Stimulated activated CD8-positive, alpha-beta memory T cell treated with anti-CD3 and anti-CD28 coated beads, Interleukin-4, amount 100 ng/mL, for 4 hours (primary cell): ENCODE measurements at regions not wholly inside any gene's neighbourhood (a gene's known extent, or its start where the extent isn't known, plus 50 kb on each side); places are given as distances from the start of the nearest gene placed in this dataset.
"Not testable (repeated sequence)": the region's sequence is repeated elsewhere in the genome, so short reads cannot be mapped to it uniquely, and the experiment has no call there.

Experiments used
- DNase-seq, 2 donors: peaks; one replicate each; pipeline ENCODE4 v3.0.0-alpha.2; 2020; ENCODE audit warnings: low read depth in 2 of 2, low spot score in 1 of 2

- no peak for DNase-seq
Measured at GRCh38 chr2:14751581-14751980, 119.1 kb downstream of the LRATD1 start.

GRCh38 chr2:14752295-14752694 is 119.8 kb downstream of the LRATD1 start:
- DNase-seq: no peak

- DNase-seq: no peak
Measured at GRCh38 chr2:14756122-14756541, 123.6 kb downstream of the LRATD1 start.

- no peak for DNase-seq
Measured at GRCh38 chr2:14756981-14757657, 124.6 kb downstream of the LRATD1 start.

GRCh38 chr2:14759082-14759481 is 126.6 kb downstream of the LRATD1 start:
- no peak for DNase-seq

- DNase-seq: no peak
Measured at GRCh38 chr2:14760169-14760568, 127.7 kb downstream of the LRATD1 start.

- DNase-seq: no peak
Measured at GRCh38 chr2:14761118-14761517, 128.6 kb downstream of the LRATD1 start.

- no peak for DNase-seq
Measured at GRCh38 chr2:14773696-14774095, 141.2 kb downstream of the LRATD1 start.

- DNase-seq: no peak
Measured at GRCh38 chr2:14774436-14774968, 142.0 kb downstream of the LRATD1 start.

- no peak for DNase-seq
Measured at GRCh38 chr2:14776216-14776615, 143.7 kb downstream of the LRATD1 start.

- no peak for DNase-seq
Measured at GRCh38 chr2:14778015-14778414, 145.5 kb downstream of the LRATD1 start.

GRCh38 chr2:14779252-14779651 is 146.7 kb downstream of the LRATD1 start:
- DNase-seq: no peak

- DNase-seq: no peak
Measured at GRCh38 chr2:14781142-14781541, 148.6 kb downstream of the LRATD1 start.

GRCh38 chr2:14788814-14789213 is 156.3 kb downstream of the LRATD1 start:
- DNase-seq: not testable (repeated sequence)

- no peak for DNase-seq
Measured at GRCh38 chr2:14790041-14790640, 157.6 kb downstream of the LRATD1 start.

GRCh38 chr2:14803994-14804393 is 171.5 kb downstream of the LRATD1 start:
- no peak for DNase-seq

- no peak for DNase-seq
Measured at GRCh38 chr2:14804902-14805301, 172.4 kb downstream of the LRATD1 start.

- no peak for DNase-seq
Measured at GRCh38 chr2:14806613-14807012, 174.1 kb downstream of the LRATD1 start.

- no peak for DNase-seq
Measured at GRCh38 chr2:14815201-14815600, 182.7 kb downstream of the LRATD1 start.

GRCh38 chr2:14816069-14817060 is 183.8 kb downstream of the LRATD1 start:
- DNase-seq: no peak

GRCh38 chr2:14817848-14818247 is 185.3 kb downstream of the LRATD1 start:
- no peak for DNase-seq

- DNase-seq: no peak
Measured at GRCh38 chr2:14826518-14826917, 194.0 kb downstream of the LRATD1 start.
